Small intestine (tissue), 7 donors: ENCODE measurements at regions not wholly inside any gene's neighbourhood (a gene's known extent, or its start where the extent isn't known, plus 50 kb on each side); places are given as distances from the start of the nearest gene placed in this dataset.
"Not testable (repeated sequence)": the region's sequence is repeated elsewhere in the genome, so short reads cannot be mapped to it uniquely, and the experiment has no call there.

Source experiments
- DNase-seq, 2 donors: peaks; one replicate each; pipeline versions ENCODE4 v3.0.0 to v3.0.0-alpha.2; 2013
- FAIRE-seq: peaks from 2 replicates; lab custom pipeline; 2012; peaks lifted over from hg19 to GRCh38; lab: Jason Lieb, UNC
- H3K27ac ChIP-seq, 3 donors: one replicate each; pipeline ENCODE4 v1.5.1; 2013; ENCODE audit warnings: low read length in 2 of 3, mild to moderate bottlenecking in 2 of 3, control low read depth in 1 of 3, inconsistent platforms in 1 of 3, low read depth in 1 of 3, moderate library complexity in 1 of 3
- H3K27me3 ChIP-seq, 3 donors: one replicate each; pipeline ENCODE4 v1.6.1; 2013; ENCODE audit warnings: low read length in 3 of 3, inconsistent platforms in 1 of 3; ENCODE audit not compliant: control insufficient read depth in 3 of 3, insufficient read depth in 3 of 3
- H3K36me3 ChIP-seq, 3 donors: one replicate each; pipeline ENCODE4 v1.6.1; 2013; ENCODE audit warnings: low read length in 3 of 3, inconsistent platforms in 1 of 3, low read depth in 1 of 3, mild to moderate bottlenecking in 1 of 3, moderate library complexity in 1 of 3; ENCODE audit not compliant: control insufficient read depth in 3 of 3, insufficient read depth in 2 of 3
- H3K4me1 ChIP-seq, 3 donors: one replicate each; pipeline ENCODE4 v1.6.1; 2013; ENCODE audit warnings: low read length in 2 of 3, inconsistent platforms in 1 of 3, low read depth in 1 of 3, mild to moderate bottlenecking in 1 of 3, moderate library complexity in 1 of 3; ENCODE audit not compliant: control insufficient read depth in 3 of 3, insufficient read depth in 2 of 3
- H3K4me3 ChIP-seq, 3 donors: one replicate each; pipeline ENCODE4 v1.5.1; 2013; ENCODE audit warnings: low read length in 3 of 3, control low read depth in 1 of 3, inconsistent platforms in 1 of 3, low read depth in 1 of 3, mild to moderate bottlenecking in 1 of 3, moderate library complexity in 1 of 3
- H3K9me3 ChIP-seq, 2 donors: one replicate each; pipeline ENCODE4 v1.6.1; 2013; ENCODE audit warnings: low read depth in 1 of 2, low read length in 1 of 2; ENCODE audit not compliant: control insufficient read depth in 2 of 2, insufficient read depth in 1 of 2
- WGBS, 3 donors: extraction: QIAGEN DNeasy Blood & Tissue Kit; methylation state at CpG; one replicate each; pipeline ENCODE4 v1.1.7; 2013; 5-methylcytosine and 5-hydroxymethylcytosine counted together
- donor health status: healthy with polysubstance abuse.
- donor health status: control.
- donor health status: control.
- donor health status: Bipolar disorder and iron deficiency.
- donor health status: healthy.

GRCh38 chr1:90313778-90314177, 318.9 kb downstream of the ZNF326 start:
- 72 to 79% (median 77%) methylated on average over 3 of the region's 3 CpGs for WGBS, 3 donors
- Histone ChIP-seq H3K27me3 (peaks cover 0 to 2% (median 0%) of the 10 kb centered on the region in 3 donors), H3K4me3 (no peak overlapping the region), H3K9me3 (no peaks in the 10 kb centered on the region), H3K4me1 (no peaks in the 10 kb centered on the region), H3K36me3 (no peaks in the 10 kb centered on the region), H3K27ac (no peak overlapping the region)
- no peak for DNase-seq
- no peak for FAIRE-seq

- no peaks in the 10 kb centered on the region for H3K4me1 ChIP-seq
Measured at GRCh38 chr1:90309806-90310205, 314.9 kb downstream of the ZNF326 start.

GRCh38 chr1:90308421-90308820, 313.5 kb downstream of the ZNF326 start:
- FAIRE-seq, result no peak
- Histone ChIP-seq H3K27me3 (no peaks in the 10 kb centered on the region), H3K9me3 (no peaks in the 10 kb centered on the region), H3K36me3 (no peaks in the 10 kb centered on the region), H3K4me1 (no peaks in the 10 kb centered on the region), H3K27ac (no peak overlapping the region), H3K4me3 (no peak overlapping the region)
- WGBS, 3 donors, result 76 to 85% (median 81%) methylated on average over 1 of the region's 1 CpG
- no peak for DNase-seq

More at GRCh38 chr1:90309806-90310205, 314.9 kb downstream of the ZNF326 start:
- WGBS, 3 donors, result 81 to 90% (median 90%) methylated on average over 5 of the region's 5 CpGs
- no peak overlapping the region for H3K4me3 ChIP-seq
- no peaks in the 10 kb centered on the region for H3K9me3 ChIP-seq
- H3K36me3 ChIP-seq, result no peaks in the 10 kb centered on the region
- H3K27me3 ChIP-seq, result peaks cover 0 to 2% (median 0%) of the 10 kb centered on the region in 3 donors
- FAIRE-seq, result no peak
- DNase-seq, result no peak
- no peak overlapping the region for H3K27ac ChIP-seq

GRCh38 chr1:90305577-90305976, 310.7 kb downstream of the ZNF326 start:
- FAIRE-seq, result no peak

GRCh38 chr1:90296327-90296726, 301.4 kb downstream of the ZNF326 start:
- Histone ChIP-seq H3K36me3 (no peaks in the 10 kb centered on the region), H3K27me3 (no peaks in the 10 kb centered on the region), H3K4me1 (no peaks in the 10 kb centered on the region), H3K9me3 (no peaks in the 10 kb centered on the region), H3K27ac (no peak overlapping the region), H3K4me3 (no peak overlapping the region)
- FAIRE-seq, result no peak
- DNase-seq, result no peak
- 79 to 87% (median 87%) methylated on average over 5 of the region's 5 CpGs for WGBS, 3 donors

More at GRCh38 chr1:90305577-90305976, 310.7 kb downstream of the ZNF326 start:
- Histone ChIP-seq H3K36me3 (no peaks in the 10 kb centered on the region), H3K4me3 (no peak overlapping the region), H3K4me1 (no peaks in the 10 kb centered on the region), H3K27me3 (no peaks in the 10 kb centered on the region), H3K9me3 (no peaks in the 10 kb centered on the region), H3K27ac (no peak overlapping the region)
- DNase-seq, result no peak

- no peaks in the 10 kb centered on the region for H3K4me1 ChIP-seq
- H3K9me3 ChIP-seq, result no peaks in the 10 kb centered on the region
- no peak for FAIRE-seq
- H3K36me3 ChIP-seq, result no peaks in the 10 kb centered on the region
- WGBS, 3 donors, result 65 to 78% (median 78%) methylated on average over 2 of the region's 2 CpGs
- H3K4me3 ChIP-seq, result no peak overlapping the region
- H3K27me3 ChIP-seq, result no peaks in the 10 kb centered on the region
- no peak overlapping the region for H3K27ac ChIP-seq
- DNase-seq, result no peak
Measured at GRCh38 chr1:90295534-90295933, 300.6 kb downstream of the ZNF326 start.

- H3K4me1 ChIP-seq, result no peaks in the 10 kb centered on the region
- H3K9me3 ChIP-seq, result no peaks in the 10 kb centered on the region
- 71 to 79% (median 75%) methylated on average over 3 of the region's 3 CpGs for WGBS, 3 donors
- H3K27me3 ChIP-seq, result no peaks in the 10 kb centered on the region
- no peak overlapping the region for H3K27ac ChIP-seq
- DNase-seq (no peak), FAIRE-seq (no peak)
- H3K4me3 ChIP-seq, result no peak overlapping the region
- H3K36me3 ChIP-seq, result no peaks in the 10 kb centered on the region
Measured at GRCh38 chr1:90291431-90292216, 296.7 kb downstream of the ZNF326 start.

- no peak overlapping the region for H3K27ac ChIP-seq
- no peaks in the 10 kb centered on the region for H3K27me3 ChIP-seq
- no peak for DNase-seq
- H3K9me3 ChIP-seq, result no peaks in the 10 kb centered on the region
- 63 to 88% (median 76%) methylated on average over 4 of the region's 4 CpGs for WGBS, 3 donors
- H3K4me1 ChIP-seq, result no peaks in the 10 kb centered on the region
- H3K4me3 ChIP-seq, result no peak overlapping the region
- FAIRE-seq, result no peak
- H3K36me3 ChIP-seq, result no peaks in the 10 kb centered on the region
Measured at GRCh38 chr1:90282811-90283210, 287.9 kb downstream of the ZNF326 start.

- FAIRE-seq, H3K27me3 ChIP-seq, H3K27ac ChIP-seq, H3K4me1 ChIP-seq, H3K36me3 ChIP-seq, DNase-seq, H3K9me3 ChIP-seq, H3K4me3 ChIP-seq: not testable (repeated sequence)
- WGBS, 3 donors, result 79 to 88% (median 81%) methylated on average over 1 of the region's 1 CpG
Measured at GRCh38 chr1:90281886-90282285, 287.0 kb downstream of the ZNF326 start.
